ENCODE measurements at regions not wholly inside any gene's neighbourhood (a gene's known extent, or its start where the extent isn't known, plus 50 kb on each side); places are given as distances from the start of the nearest gene placed in this dataset.

- TF ChIP-seq POLR2AphosphoS5 (IDR thresholded peaks at IDR 0.05): no peak
- no peak for TF ChIP-seq CTCF (IDR thresholded peaks at IDR 0.05)
Measured at GRCh38 chr10:123326674-123327073, 172.5 kb downstream of the BUB3 start.

Measured in sigmoid colon (tissue), 4 donors.